ENCODE measurements at regions not wholly inside any gene's neighbourhood (a gene's known extent, or its start where the extent isn't known, plus 50 kb on each side); places are given as distances from the start of the nearest gene placed in this dataset.
"Not testable (repeated sequence)": the region's sequence is repeated elsewhere in the genome, so short reads cannot be mapped to it uniquely, and the experiment has no call there.

DNA sequence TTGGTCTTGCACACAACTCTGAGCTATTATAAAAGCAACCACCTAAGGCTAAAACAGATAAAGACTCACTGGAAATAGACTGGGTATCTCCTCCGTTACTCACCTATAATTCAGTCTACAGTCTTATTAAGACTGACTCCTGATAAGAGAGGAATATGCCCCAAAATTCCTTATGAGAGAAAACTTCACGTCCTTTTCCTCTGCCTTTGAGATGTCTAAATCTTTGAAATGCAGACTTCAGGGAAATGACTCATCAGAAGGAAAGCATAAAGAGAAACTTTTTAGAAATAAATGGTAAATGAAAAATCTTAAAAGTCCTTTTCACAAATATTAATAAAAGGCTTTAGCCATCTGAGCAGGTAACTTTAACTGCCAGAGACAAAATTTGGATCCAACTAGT lies 187.5 kb upstream of the RTL1 start:
- H3K27ac ChIP-seq = no peak overlapping the region
- peaks cover 4% of the 10 kb centered on the region for H3K4me1 ChIP-seq
- intact Hi-C loops (cut with DNase I) = no loop called here
- no peak for DNase-seq (ENCODE audit: extremely low spot score in 2 of 2)
- no peaks in the 10 kb centered on the region for H3K36me3 ChIP-seq
- H3K27me3 ChIP-seq = no peaks in the 10 kb centered on the region
- TF ChIP-seq POLR2A (IDR thresholded peaks at IDR 0.05) = no peak
- TF ChIP-seq, protein P1, sequence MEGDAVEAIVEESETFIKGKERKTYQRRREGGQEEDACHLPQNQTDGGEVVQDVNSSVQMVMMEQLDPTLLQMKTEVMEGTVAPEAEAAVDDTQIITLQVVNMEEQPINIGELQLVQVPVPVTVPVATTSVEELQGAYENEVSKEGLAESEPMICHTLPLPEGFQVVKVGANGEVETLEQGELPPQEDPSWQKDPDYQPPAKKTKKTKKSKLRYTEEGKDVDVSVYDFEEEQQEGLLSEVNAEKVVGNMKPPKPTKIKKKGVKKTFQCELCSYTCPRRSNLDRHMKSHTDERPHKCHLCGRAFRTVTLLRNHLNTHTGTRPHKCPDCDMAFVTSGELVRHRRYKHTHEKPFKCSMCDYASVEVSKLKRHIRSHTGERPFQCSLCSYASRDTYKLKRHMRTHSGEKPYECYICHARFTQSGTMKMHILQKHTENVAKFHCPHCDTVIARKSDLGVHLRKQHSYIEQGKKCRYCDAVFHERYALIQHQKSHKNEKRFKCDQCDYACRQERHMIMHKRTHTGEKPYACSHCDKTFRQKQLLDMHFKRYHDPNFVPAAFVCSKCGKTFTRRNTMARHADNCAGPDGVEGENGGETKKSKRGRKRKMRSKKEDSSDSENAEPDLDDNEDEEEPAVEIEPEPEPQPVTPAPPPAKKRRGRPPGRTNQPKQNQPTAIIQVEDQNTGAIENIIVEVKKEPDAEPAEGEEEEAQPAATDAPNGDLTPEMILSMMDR (IDR thresholded peaks at IDR 0.05) = no peak
- no peak for TF ChIP-seq POLR2AphosphoS5 (IDR thresholded peaks at IDR 0.05; ENCODE audit: insufficient read depth in 1 of 2, low read depth in 1 of 2)
- H3K9me3 ChIP-seq = no peaks in the 10 kb centered on the region
- H3K4me3 ChIP-seq = no peak overlapping the region

DNA sequence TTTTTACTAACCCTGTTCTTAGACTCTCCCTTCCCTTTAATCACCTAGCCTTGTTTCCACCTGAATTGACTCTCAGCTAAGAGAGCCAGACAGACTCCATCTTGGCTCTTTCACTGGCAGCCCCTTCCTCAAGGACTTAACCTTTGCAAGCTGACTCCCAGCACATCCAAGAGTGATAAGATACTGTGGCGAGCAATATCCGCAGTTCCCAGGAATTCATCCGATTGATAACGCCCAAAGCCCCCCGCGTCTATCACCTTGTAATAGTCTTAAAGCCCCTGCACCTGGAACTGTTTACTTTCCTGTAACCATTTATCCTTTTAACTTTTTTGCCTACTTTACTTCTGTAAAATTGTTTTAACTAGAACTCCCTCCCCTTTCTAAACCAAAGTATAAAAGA lies 191.4 kb upstream of the RTL1 start:
- H3K4me1 ChIP-seq; DNase-seq (ENCODE audit: extremely low spot score in 2 of 2); H3K4me3 ChIP-seq; H3K9me3 ChIP-seq; intact Hi-C loops (cut with DNase I); H3K27me3 ChIP-seq; H3K27ac ChIP-seq; H3K36me3 ChIP-seq: not testable (repeated sequence)

DNA sequence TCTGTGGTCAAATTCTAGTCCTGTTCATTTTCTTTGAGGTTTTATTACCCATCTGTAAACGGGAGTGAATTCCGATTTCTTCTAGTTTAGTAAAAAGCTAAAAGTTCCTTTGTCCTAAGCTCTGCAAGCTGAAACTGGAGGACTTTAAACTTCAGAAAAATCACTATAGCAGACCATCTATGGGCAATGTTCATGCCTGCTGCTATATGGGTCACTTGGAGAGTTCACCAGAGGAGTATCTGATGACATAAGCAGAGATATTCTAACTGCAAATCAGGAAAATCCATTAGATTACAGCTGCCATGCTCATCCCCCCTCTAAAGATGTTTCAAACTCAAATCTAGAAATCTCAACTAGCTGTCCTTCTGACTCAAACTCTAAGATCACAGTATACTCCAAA lies 193.0 kb upstream of the RTL1 start:
- Histone ChIP-seq H3K36me3 (no peaks in the 10 kb centered on the region), H3K4me3 (no peak overlapping the region), H3K4me1 (no peaks in the 10 kb centered on the region), H3K27me3 (no peaks in the 10 kb centered on the region), H3K27ac (no peak overlapping the region), H3K9me3 (peaks cover 5% of the 10 kb centered on the region)
- DNase-seq (ENCODE audit: extremely low spot score in 2 of 2) = no peak
- TF ChIP-seq, protein P1 (IDR thresholded peaks at IDR 0.05) = no peak
- no peak for TF ChIP-seq POLR2A (IDR thresholded peaks at IDR 0.05)
- no peak for TF ChIP-seq POLR2AphosphoS5 (IDR thresholded peaks at IDR 0.05; ENCODE audit: insufficient read depth in 1 of 2, low read depth in 1 of 2)
- intact Hi-C loops (cut with DNase I) = no loop called here

- Histone ChIP-seq H3K4me3 (no peak overlapping the region), H3K36me3 (no peaks in the 10 kb centered on the region), H3K4me1 (no peaks in the 10 kb centered on the region), H3K27ac (no peak overlapping the region), H3K27me3 (no peaks in the 10 kb centered on the region), H3K9me3 (peaks cover 5% of the 10 kb centered on the region)
- intact Hi-C loops (cut with DNase I) = no loop called here
- DNase-seq (ENCODE audit: extremely low spot score in 2 of 2) = no peak
- TF ChIP-seq POLR2A (IDR thresholded peaks at IDR 0.05) = no peak
- no peak for TF ChIP-seq POLR2AphosphoS5 (IDR thresholded peaks at IDR 0.05; ENCODE audit: insufficient read depth in 1 of 2, low read depth in 1 of 2)
- TF ChIP-seq, protein P1 (IDR thresholded peaks at IDR 0.05) = no peak
Observed at GRCh38 chr14:101097109-101097793, 193.7 kb upstream of the RTL1 start.

DNA sequence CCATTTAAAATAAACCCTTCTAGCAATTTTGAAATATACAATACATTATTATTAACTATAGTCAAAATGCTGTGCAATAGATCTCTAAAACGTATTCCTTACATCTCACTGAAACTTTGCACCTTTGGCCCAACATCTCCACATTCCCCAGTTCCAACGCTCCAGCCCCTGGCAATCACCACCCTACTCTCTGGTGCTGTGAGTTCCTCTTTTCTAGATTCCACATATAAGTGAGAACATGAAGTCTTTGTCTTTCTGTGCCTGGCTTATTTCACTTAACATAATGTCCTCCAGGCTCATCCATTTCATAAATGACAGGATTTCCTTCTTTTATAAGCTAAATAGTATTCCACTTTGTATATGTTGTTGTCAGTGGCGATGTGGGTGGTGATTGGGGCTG lies 194.7 kb upstream of the RTL1 start:
- intact Hi-C loops (cut with DNase I) = no loop called here
- TF ChIP-seq POLR2AphosphoS5 (IDR thresholded peaks at IDR 0.05; ENCODE audit: insufficient read depth in 1 of 2, low read depth in 1 of 2) (no peak), POLR2A (IDR thresholded peaks at IDR 0.05) (no peak)
- TF ChIP-seq, protein P1 (IDR thresholded peaks at IDR 0.05) = no peak

More for the DNA sequence above, 194.7 kb upstream of the RTL1 start:
- DNase-seq (ENCODE audit: extremely low spot score in 2 of 2) = no peak
- no peaks in the 10 kb centered on the region for H3K4me1 ChIP-seq
- no peak overlapping the region for H3K27ac ChIP-seq
- no peaks in the 10 kb centered on the region for H3K27me3 ChIP-seq
- no peak overlapping the region for H3K4me3 ChIP-seq
- H3K36me3 ChIP-seq = no peaks in the 10 kb centered on the region
- H3K9me3 ChIP-seq = peaks cover 5% of the 10 kb centered on the region

All from vagina (tissue), 2 donors.